NCI-H128 (cell line): ENCODE measurements at regions not wholly inside any gene's neighbourhood (a gene's known extent, or its start where the extent isn't known, plus 50 kb on each side); places are given as distances from the start of the nearest gene placed in this dataset.

Experiments
- DNase-seq: peaks from one replicate; lab custom pipeline; 2025; ENCODE audit not compliant: unreplicated experiment; lab: John Stamatoyannopoulos, UW

DNA sequence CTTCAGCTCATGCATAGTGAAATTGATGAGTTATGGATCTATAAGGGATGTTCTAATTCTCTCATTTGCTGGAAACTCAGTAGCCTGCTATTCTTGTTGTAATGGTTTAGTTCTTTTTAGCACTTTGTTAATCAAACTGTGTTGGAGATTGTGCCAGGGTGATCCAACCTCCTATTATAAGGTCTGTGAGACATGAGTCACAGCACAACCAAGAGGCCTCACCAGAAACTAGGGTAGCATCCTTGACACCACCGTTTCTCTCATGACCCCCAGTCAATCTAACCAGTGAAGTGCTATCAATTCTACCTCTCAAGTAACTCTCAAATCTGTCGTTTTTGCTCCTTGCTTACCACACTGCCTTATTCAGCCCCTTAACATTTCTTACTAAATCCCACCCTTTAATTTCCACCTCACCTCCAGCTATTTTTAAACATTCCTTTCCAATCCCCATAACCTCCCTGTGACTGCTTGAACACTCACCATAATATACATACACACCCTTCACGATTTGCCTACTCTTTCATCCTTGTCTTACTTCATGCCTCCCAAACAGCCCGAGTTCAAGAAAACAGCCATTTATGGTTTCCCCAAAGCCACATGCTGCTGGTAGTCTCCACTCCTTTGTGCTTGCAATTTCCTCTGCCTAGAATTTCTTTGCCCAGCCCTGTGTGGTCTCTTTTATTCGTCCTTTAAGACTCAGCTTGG lies 53.9 kb upstream of the NUDT4 start:
- DNase-seq, result no peak

DNA sequence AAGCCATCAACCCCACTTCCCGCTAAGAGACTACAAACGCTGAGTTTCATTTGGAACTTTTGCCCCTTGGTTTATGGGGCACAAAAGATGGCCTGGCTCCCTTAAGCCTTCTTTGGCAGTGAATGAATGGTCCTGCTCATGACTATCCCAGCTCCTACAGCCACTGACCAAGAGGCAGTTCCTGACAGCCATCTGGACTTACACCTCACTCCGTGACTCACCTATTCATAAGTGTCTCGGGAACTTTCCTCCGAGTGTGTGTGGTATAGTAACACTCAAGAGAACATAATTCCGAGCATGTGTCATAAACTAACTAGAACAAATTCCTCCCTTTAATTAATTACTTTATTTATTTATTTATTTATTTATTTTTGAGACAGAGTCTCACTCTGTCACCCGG lies 51.9 kb upstream of the NUDT4 start:
- DNase-seq, result no peak
